Testis (tissue), 2 donors: ENCODE measurements at regions not wholly inside any gene's neighbourhood (a gene's known extent, or its start where the extent isn't known, plus 50 kb on each side); places are given as distances from the start of the nearest gene placed in this dataset.
A peak's percentile ranks its signal among the peaks of the same experiment; 100 is the strongest.

ENCODE experiments used
- DNase-seq: peaks from one replicate; pipeline ENCODE4 v3.0.0-alpha.2; 2019
- H3K27ac ChIP-seq, 2 donors: fragments of 200-600 bp; sonication (generic); one replicate each; pipeline ENCODE4 v1.5.1; 2019
- H3K27me3 ChIP-seq: fragments of 200-600 bp; sonication (generic); one replicate; pipeline ENCODE4 v1.5.1; 2019
- H3K36me3 ChIP-seq: fragments of 200-600 bp; sonication (generic); one replicate; pipeline ENCODE4 v1.5.1; 2017; ENCODE audit warnings: low read depth; ENCODE audit errors: missing control alignments
- H3K4me1 ChIP-seq: fragments of 200-600 bp; sonication (generic); one replicate; pipeline ENCODE4 v1.5.1; 2019
- H3K4me3 ChIP-seq, 2 donors: fragments of 200-600 bp; sonication (generic); one replicate each; pipeline ENCODE4 v1.5.1; 2017 to 2019
- H3K9me3 ChIP-seq: fragments of 200-600 bp; sonication (generic); one replicate; pipeline ENCODE4 v1.5.1; 2017
- POLR2A ChIP-seq: fragments of 450-650 bp; IDR thresholded peaks from one replicate; pipeline ENCODE4 v1.6.1; 2017; ENCODE audit warnings: antibody characterized with exemption, mild to moderate bottlenecking, moderate library complexity
- WGBS, 2 donors: methylation state at CpG; one replicate each; pipeline ENCODE4 v1.1.5; 2018; 5-methylcytosine and 5-hydroxymethylcytosine counted together
- intact Hi-C: fragments of 100-400 bp; cut with DNase I; formaldehyde crosslinking; loops from one replicate; pipeline ENCODE4 v1.15.1; 2023; ENCODE audit warnings: low total_unique reads
- TF ChIP-seq, protein P1 (sequence below), 3 experiments: fragments of 450-650 bp in 2 of 3; fragments of 200-600 bp in 1 of 3; sonication (generic) in 1 of 3; IDR thresholded peaks; one replicate each; pipeline ENCODE4 v1.5.1; 2016 to 2019; ENCODE audit warnings: antibody characterized with exemption in 3 of 3, mild to moderate bottlenecking in 2 of 3, moderate library complexity in 1 of 3

DNA sequence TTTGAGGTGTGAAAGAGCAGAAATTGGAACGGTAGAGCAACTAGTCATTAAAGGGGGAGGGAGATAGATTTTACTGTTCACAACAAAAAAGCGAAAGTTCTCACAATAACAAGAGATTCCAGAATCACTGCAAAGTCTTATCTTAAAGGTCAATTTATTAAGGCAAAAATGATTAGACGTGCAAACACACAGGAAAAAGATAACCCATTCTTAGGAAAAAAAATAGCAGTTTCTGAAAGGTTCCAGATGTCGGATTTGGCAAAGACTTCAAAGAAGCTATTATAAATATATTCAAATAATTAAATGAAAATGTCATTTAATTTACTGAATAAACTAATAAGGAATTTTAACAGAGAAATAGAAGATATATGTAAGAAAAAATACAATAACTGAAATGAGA, 70.8 kb upstream of the GNAI1 start:
- no peak overlapping the region for H3K27ac ChIP-seq
- no peak for DNase-seq
- 46 to 55% methylated on average over 4 of the region's 4 CpGs for WGBS, 2 donors
- no peaks in the 10 kb centered on the region for H3K36me3 ChIP-seq
- TF ChIP-seq, protein P1, sequence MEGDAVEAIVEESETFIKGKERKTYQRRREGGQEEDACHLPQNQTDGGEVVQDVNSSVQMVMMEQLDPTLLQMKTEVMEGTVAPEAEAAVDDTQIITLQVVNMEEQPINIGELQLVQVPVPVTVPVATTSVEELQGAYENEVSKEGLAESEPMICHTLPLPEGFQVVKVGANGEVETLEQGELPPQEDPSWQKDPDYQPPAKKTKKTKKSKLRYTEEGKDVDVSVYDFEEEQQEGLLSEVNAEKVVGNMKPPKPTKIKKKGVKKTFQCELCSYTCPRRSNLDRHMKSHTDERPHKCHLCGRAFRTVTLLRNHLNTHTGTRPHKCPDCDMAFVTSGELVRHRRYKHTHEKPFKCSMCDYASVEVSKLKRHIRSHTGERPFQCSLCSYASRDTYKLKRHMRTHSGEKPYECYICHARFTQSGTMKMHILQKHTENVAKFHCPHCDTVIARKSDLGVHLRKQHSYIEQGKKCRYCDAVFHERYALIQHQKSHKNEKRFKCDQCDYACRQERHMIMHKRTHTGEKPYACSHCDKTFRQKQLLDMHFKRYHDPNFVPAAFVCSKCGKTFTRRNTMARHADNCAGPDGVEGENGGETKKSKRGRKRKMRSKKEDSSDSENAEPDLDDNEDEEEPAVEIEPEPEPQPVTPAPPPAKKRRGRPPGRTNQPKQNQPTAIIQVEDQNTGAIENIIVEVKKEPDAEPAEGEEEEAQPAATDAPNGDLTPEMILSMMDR (IDR thresholded peaks at IDR 0.05), result no peak
- no peak for TF ChIP-seq POLR2A
- no peaks in the 10 kb centered on the region for H3K27me3 ChIP-seq
- H3K4me3 ChIP-seq, result no peak overlapping the region
- intact Hi-C loops, result no loop called here
- no peaks in the 10 kb centered on the region for H3K9me3 ChIP-seq
- H3K4me1 ChIP-seq, result no peaks in the 10 kb centered on the region

- H3K9me3 ChIP-seq, result no peaks in the 10 kb centered on the region
- 89 to 97% methylated on average over 1 of the region's 1 CpG for WGBS, 2 donors
- no peaks in the 10 kb centered on the region for H3K27me3 ChIP-seq
- H3K4me3 ChIP-seq, result no peak overlapping the region
- DNase-seq, result no peak
- H3K27ac ChIP-seq, result no peak overlapping the region
- no peak for TF ChIP-seq POLR2A
- TF ChIP-seq, protein P1 (IDR thresholded peaks at IDR 0.05), result peak in 2 of 3 experiments; percentile 30 to 59
- intact Hi-C loops, result no loop called here
- no peaks in the 10 kb centered on the region for H3K36me3 ChIP-seq
- H3K4me1 ChIP-seq, result no peaks in the 10 kb centered on the region
These were observed 74.3 kb upstream of the GNAI1 start for GRCh38 chr7:80060218-80060806.

GRCh38 chr7:80057488-80057887, 77.1 kb upstream of the GNAI1 start:
- H3K4me3 ChIP-seq, result no peak overlapping the region
- no peaks in the 10 kb centered on the region for H3K36me3 ChIP-seq
- H3K4me1 ChIP-seq, result no peaks in the 10 kb centered on the region
- no peaks in the 10 kb centered on the region for H3K9me3 ChIP-seq
- TF ChIP-seq, protein P1 (IDR thresholded peaks at IDR 0.05), result no peak
- TF ChIP-seq POLR2A, result no peak
- intact Hi-C loops, result no loop called here
- no peak for DNase-seq
- no peak overlapping the region for H3K27ac ChIP-seq
- H3K27me3 ChIP-seq, result no peaks in the 10 kb centered on the region
- 60 to 67% methylated on average over 3 of the region's 3 CpGs for WGBS, 2 donors

- Histone ChIP-seq H3K9me3 (no peaks in the 10 kb centered on the region), H3K27me3 (no peaks in the 10 kb centered on the region), H3K4me1 (no peaks in the 10 kb centered on the region), H3K4me3 (no peak overlapping the region), H3K27ac (no peak overlapping the region), H3K36me3 (no peaks in the 10 kb centered on the region)
- DNase-seq, result no peak
- intact Hi-C loops, result no loop called here
- 86 to 92% methylated on average over 2 of the region's 2 CpGs for WGBS, 2 donors
- TF ChIP-seq, protein P1 (IDR thresholded peaks at IDR 0.05), result no peak
- no peak for TF ChIP-seq POLR2A
These were observed 80.3 kb upstream of the GNAI1 start for GRCh38 chr7:80054356-80054755.

- intact Hi-C loops, result no loop called here
- 95 to 100% methylated on average over 2 of the region's 2 CpGs for WGBS, 2 donors
- no peak for DNase-seq
These were observed 81.5 kb upstream of the GNAI1 start for GRCh38 chr7:80053124-80053523.

More at GRCh38 chr7:80053124-80053523, 81.5 kb upstream of the GNAI1 start:
- no peaks in the 10 kb centered on the region for H3K27me3 ChIP-seq
- H3K4me1 ChIP-seq, result no peaks in the 10 kb centered on the region
- H3K4me3 ChIP-seq, result no peak overlapping the region
- TF ChIP-seq, protein P1 (IDR thresholded peaks at IDR 0.05), result no peak
- TF ChIP-seq POLR2A, result no peak
- no peaks in the 10 kb centered on the region for H3K9me3 ChIP-seq
- H3K27ac ChIP-seq, result no peak overlapping the region
- H3K36me3 ChIP-seq, result no peaks in the 10 kb centered on the region
